ENCODE measurements at regions not wholly inside any gene's neighbourhood (a gene's known extent, or its start where the extent isn't known, plus 50 kb on each side); places are given as distances from the start of the nearest gene placed in this dataset.

DNA sequence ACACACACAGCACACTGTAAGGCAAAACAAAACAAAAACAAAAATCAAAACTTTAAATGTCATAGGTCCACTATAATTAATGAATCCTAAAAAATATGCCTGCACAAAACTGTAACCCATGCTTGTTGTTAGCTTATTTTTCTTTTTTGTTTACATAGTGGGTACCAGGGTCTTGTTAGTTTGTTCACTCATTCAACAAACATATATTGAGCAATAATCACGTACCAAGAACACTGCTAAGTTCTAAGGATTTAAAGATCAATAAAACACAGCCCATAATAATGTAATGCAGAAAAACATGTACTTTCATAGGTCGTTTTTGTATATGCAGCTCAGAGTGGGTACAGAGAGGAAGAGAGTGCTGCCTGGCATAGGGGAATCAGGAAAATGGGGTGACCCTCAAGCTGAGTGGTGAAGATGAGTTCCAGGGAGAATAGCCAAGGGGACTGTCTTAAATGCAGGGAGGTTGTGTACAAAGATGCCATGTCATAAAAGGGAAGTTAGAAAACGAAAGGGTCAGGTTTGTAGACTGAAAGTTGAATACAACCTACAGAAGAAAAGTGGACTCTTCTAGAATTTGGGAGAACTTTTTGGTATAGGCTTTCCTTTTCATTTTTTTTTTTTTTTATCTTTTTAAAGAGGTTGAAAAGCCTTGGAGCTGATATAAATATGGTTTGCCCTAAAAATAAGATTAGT, 113.3 kb upstream of the TBX18 start:
- Mint-ChIP-seq H3K36me3 (no peaks in the 10 kb centered on the region), H3K27ac (no peak overlapping the region), H3K4me1 (no peaks in the 10 kb centered on the region), H3K4me3 (no peak overlapping the region), H3K9me3 (peaks cover 0 to 9% (median 2%) of the 10 kb centered on the region in 7 donors), H3K27me3 (ENCODE audit: low read depth in 3 of 3) (no peaks in the 10 kb centered on the region)
- Histone ChIP-seq H2AFZ (ENCODE audit: insufficient read depth, low read depth, low read length, poor library complexity, severe bottlenecking) (no peak overlapping the region), H3K79me2 (ENCODE audit: insufficient read depth, low read length) (no peaks in the 10 kb centered on the region), H3K36me3 (replicated peaks in 1 of 2; ENCODE audit: control insufficient read depth in 1 of 2, insufficient read depth in 2 of 2, low read length in 2 of 2) (no peaks in the 10 kb centered on the region), H3K4me1 (ENCODE audit: control insufficient read depth in 1 of 2, insufficient read depth in 2 of 2, low read length in 2 of 2) (no peaks in the 10 kb centered on the region), H3K4me2 (replicated peaks; ENCODE audit: extremely low read depth, low read length, poor library complexity, severe bottlenecking) (no peak overlapping the region), H3K4me3 (replicated peaks in 1 of 3; ENCODE audit: low read depth in 2 of 3, low read length in 3 of 3) (no peak overlapping the region), H3K9ac (ENCODE audit: insufficient read depth, low read length, poor library complexity, severe bottlenecking) (no peak overlapping the region), H3K27me3 (ENCODE audit: control insufficient read depth in 2 of 2, insufficient read depth in 2 of 2, low read length in 2 of 2) (no peaks in the 10 kb centered on the region), H4K20me1 (ENCODE audit: insufficient read depth, low read length) (no peaks in the 10 kb centered on the region), H3K9me3 (replicated peaks in 1 of 2; ENCODE audit: control insufficient read depth in 1 of 2, insufficient read depth in 1 of 2, low read length in 2 of 2) (no peaks in the 10 kb centered on the region), H3K27ac (ENCODE audit: low read depth in 1 of 2, low read length in 2 of 2) (no peak overlapping the region)
- WGBS (ENCODE audit: insufficient coverage) = 67% methylated on average over 1 of the region's 3 CpGs
- DNase-seq = no peak
- intact Hi-C loops (cut with micrococcal nuclease) = no loop called here
- TF ChIP-seq, protein P1, sequence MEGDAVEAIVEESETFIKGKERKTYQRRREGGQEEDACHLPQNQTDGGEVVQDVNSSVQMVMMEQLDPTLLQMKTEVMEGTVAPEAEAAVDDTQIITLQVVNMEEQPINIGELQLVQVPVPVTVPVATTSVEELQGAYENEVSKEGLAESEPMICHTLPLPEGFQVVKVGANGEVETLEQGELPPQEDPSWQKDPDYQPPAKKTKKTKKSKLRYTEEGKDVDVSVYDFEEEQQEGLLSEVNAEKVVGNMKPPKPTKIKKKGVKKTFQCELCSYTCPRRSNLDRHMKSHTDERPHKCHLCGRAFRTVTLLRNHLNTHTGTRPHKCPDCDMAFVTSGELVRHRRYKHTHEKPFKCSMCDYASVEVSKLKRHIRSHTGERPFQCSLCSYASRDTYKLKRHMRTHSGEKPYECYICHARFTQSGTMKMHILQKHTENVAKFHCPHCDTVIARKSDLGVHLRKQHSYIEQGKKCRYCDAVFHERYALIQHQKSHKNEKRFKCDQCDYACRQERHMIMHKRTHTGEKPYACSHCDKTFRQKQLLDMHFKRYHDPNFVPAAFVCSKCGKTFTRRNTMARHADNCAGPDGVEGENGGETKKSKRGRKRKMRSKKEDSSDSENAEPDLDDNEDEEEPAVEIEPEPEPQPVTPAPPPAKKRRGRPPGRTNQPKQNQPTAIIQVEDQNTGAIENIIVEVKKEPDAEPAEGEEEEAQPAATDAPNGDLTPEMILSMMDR (IDR thresholded peaks at IDR 0.05) = no peak

DNA sequence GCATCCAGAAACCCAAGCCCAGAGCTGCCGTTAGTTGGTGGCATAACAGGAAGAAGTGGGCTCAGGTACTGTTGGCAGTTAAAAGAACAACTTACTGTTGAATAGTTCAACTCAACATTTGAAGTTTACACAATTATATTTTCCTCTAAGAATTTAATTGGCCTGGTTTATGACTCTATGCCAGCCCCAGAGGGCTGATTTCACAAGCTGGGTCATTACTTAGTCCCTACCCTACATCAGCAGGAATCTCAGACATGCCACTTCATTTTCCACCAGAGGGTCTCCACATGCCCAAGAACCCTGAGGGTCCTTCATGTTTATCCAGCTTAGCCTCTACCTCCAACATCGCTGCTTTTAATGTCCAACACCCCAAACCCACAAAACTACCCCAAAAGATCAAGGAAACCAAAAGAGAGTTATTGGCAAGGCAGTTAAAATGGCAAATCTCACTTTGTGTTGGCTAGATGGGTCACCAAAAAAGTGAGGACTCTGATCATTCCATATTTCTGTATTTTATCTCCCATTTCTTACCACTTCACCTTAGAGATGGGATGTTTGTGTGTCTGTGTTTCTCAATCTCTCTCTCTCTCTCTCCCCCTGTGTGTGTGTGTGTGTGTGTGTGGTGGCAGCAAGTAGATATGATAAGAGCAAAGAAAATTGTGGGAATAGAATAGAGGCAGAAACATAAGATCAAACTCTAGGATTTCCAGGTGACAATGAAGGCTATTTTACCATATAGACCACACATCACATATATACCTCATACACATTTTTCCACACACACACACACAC, 112.5 kb upstream of the TBX18 start:
- Mint-ChIP-seq H3K4me1 (no peaks in the 10 kb centered on the region), H3K36me3 (no peaks in the 10 kb centered on the region), H3K27me3 (ENCODE audit: low read depth in 3 of 3) (no peaks in the 10 kb centered on the region), H3K9me3 (peaks cover 0 to 9% (median 3%) of the 10 kb centered on the region in 7 donors), H3K27ac (no peak overlapping the region), H3K4me3 (no peak overlapping the region)
- no peak for DNase-seq
- H3K27ac ChIP-seq (ENCODE audit: low read depth in 1 of 2, low read length in 2 of 2) = no peak overlapping the region
- WGBS (ENCODE audit: insufficient coverage) = no CpG with 5 or more reads among the region's 2 CpGs
- H3K4me1 ChIP-seq (ENCODE audit: control insufficient read depth in 1 of 2, insufficient read depth in 2 of 2, low read length in 2 of 2) = no peaks in the 10 kb centered on the region
- no peak overlapping the region for H3K4me3 ChIP-seq (replicated peaks in 1 of 3; ENCODE audit: low read depth in 2 of 3, low read length in 3 of 3)
- no peaks in the 10 kb centered on the region for H3K79me2 ChIP-seq (ENCODE audit: insufficient read depth, low read length)
- H3K36me3 ChIP-seq (replicated peaks in 1 of 2; ENCODE audit: control insufficient read depth in 1 of 2, insufficient read depth in 2 of 2, low read length in 2 of 2) = no peaks in the 10 kb centered on the region
- no peaks in the 10 kb centered on the region for H3K27me3 ChIP-seq (ENCODE audit: control insufficient read depth in 2 of 2, insufficient read depth in 2 of 2, low read length in 2 of 2)
- no peak overlapping the region for H2AFZ ChIP-seq (ENCODE audit: insufficient read depth, low read depth, low read length, poor library complexity, severe bottlenecking)
- intact Hi-C loops (cut with micrococcal nuclease) = no loop called here
- H3K9me3 ChIP-seq (replicated peaks in 1 of 2; ENCODE audit: control insufficient read depth in 1 of 2, insufficient read depth in 1 of 2, low read length in 2 of 2) = no peaks in the 10 kb centered on the region
- H4K20me1 ChIP-seq (ENCODE audit: insufficient read depth, low read length) = no peaks in the 10 kb centered on the region
- H3K9ac ChIP-seq (ENCODE audit: insufficient read depth, low read length, poor library complexity, severe bottlenecking) = no peak overlapping the region
- H3K4me2 ChIP-seq (replicated peaks; ENCODE audit: extremely low read depth, low read length, poor library complexity, severe bottlenecking) = no peak overlapping the region
- TF ChIP-seq, protein P1 (IDR thresholded peaks at IDR 0.05) = no peak

Measured in CD14-positive monocyte (primary cell).